GM21515 (cell line): ENCODE measurements at regions not wholly inside any gene's neighbourhood (a gene's known extent, or its start where the extent isn't known, plus 50 kb on each side); places are given as distances from the start of the nearest gene placed in this dataset.

Experiments used
- ATAC-seq: cut with Tn5 transposase; IDR thresholded peaks from one replicate; pipeline ENCODE4 v1.9.1; 2021; ENCODE audit not compliant: unreplicated experiment

DNA sequence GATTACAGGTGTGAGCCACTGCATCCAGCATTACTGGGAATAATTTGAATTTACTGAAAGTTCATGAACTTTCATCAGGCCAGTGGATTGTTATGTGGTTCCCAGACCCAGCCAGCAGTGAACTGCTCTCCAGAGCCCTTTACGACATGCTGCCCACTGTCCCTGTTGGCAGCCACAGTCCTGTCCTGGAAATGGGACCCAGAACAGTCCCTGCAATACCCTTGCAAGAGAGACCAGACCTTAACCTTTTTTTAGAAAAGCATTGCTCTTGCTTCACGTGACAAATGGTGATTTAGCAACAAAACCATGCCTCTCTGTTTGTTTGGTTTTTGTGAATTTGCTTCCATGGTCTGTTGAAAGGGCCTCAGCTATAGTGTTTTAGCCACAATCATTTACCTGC is 367.3 kb upstream of the C2CD4B start:
- ATAC-seq = no peak

DNA sequence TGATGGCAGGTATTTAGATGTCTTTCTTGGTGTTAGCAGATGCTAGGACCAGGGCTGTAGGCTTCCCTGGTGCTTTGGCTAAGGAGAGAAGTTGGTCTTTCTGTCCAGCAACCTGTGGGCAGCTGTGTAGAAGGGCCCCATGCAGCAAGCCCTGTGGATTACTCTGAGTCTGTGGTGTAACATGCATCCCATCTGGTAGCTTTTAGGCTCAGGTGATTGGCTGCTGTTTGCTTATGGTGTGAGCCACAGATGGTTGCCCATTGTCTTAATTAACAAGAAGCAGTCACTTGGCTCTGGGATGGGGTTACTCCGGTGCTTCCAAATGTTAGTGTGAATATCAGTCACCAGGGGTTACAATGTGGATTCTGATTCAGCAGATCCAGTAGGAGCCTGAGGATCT is 368.6 kb upstream of the C2CD4B start:
- no peak for ATAC-seq

DNA sequence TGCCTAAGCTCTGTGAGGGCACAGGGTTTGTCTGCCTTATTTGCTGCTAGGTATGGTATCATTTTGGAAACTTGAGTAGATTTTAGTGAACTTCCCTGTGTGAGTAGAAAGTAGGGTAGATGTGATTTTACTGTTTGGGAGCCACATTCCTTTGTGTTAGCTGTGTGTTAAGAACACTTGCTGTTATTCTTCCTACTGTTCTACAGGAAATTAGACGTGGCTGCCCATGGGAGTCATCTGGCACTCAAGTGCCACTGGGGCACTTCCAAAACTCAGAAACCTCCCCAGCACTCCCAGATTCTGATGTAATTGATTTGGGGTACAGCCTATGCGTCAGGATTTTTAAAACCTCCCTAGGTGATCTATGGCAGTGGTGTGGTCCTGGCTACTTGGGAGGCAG is 369.9 kb upstream of the C2CD4B start:
- no peak for ATAC-seq

DNA sequence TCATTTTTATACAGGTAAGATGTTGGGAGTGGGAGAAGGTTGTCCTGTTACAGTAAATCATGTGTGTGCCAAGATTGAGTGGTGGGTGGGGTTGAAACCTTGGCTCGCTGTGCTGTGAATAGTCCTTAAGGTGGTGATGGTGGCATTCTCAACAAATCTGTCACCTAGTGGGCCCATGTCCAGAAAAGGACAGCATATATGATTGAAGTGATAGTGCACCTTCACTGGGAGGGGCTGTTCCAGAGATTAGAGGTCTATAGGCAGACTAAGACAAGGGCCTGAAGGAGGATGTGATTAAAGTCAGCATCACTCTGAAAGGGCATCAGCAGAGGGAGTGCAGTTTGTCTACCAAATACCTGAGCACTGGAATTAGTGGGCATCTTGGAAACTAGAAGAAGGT is 374.2 kb upstream of the C2CD4B start:
- ATAC-seq = no peak

DNA sequence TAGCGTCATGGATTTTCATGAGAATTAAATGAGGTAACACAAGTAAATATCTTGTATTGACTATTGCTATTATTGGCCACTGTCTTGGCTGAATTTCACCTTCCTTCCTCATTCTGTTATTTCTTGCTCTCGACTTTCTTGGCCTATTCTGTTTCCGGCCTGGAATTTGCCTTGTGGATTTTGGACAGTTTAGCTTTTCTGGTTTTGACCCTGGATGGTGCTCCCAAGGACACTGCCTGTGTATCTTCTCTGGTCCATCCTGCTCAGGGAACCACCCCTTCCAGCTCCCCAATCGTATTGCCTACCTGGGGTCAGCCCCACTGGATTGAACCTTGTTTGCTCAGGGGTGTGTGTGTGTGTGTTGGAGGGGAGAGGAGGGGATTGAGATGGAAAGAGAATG is 376.2 kb upstream of the C2CD4B start:
- no peak for ATAC-seq

DNA sequence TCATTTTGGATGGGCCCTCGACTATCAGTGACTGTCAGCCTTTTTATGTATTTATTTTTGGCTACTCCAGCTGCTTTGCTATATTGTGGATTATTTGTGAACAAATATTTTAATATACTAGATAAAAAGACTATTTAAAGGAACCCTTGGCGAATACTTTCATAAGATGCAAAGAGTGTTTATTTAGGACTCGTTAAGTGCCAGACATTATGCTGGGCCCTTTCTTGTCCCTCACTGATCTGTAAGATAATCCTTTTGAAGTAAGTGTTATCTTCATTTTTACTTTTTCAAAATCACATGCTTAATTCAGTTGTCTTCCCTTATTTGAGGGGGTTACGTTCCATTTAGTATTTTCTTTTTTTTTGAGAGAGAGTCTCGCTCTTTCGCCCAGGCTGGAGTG is 376.8 kb upstream of the C2CD4B start:
- ATAC-seq = no peak

DNA sequence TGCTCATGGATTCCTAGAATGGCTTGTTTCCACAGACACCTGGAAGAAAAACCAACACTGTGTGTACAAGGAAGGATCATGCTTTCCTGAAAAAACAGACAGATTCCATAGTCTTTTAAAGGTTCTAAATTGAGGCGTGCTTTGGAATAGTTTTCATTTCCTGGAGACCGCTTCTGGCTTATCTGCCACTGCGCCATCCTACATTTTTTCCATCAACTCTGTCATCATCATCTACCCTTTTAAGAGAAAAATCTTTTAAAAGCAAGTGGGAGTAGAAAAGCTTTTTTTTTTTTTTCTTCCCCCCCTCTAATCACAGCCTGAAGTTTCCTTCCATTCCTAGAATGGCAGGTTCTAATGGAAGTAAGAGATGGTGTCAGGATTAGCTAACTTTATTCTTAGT is 379.4 kb upstream of the C2CD4B start:
- ATAC-seq = no peak

DNA sequence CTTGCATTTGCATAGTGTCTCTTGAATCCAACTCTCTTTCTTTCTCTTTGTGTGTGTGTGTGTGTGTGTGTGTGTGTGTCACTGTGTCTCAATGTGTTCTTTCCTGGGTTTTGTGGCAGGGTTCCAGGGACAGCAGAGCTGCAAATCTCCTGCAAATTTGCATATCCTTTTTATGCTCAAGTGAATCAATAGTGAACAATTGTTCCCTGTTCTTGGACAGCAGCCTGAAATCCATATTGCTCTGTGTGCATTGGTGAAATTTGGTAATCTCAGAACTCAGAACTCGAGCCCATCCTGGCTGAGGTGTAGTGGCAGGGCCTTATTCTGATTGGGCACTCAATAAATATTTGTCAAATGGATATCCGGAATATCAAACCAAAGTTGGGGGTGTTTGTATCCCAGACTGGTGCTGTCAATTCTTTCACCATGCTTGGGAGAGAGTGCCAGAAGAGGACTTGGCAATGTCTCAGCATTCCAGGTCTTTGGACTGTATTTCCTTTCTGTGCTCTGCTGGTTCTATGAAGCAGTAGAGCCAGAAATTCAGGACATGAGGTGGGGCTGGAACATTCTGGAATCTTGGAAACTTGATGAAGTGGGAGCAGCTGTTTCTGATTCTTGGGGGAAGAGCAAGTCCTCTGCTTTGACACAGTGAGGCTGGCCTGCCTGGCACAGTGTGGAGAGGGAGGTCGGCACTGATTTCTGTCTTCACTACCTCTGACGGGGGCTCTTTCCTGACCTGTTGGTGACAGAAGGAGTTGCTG is 380.6 kb upstream of the C2CD4B start:
- no peak for ATAC-seq

DNA sequence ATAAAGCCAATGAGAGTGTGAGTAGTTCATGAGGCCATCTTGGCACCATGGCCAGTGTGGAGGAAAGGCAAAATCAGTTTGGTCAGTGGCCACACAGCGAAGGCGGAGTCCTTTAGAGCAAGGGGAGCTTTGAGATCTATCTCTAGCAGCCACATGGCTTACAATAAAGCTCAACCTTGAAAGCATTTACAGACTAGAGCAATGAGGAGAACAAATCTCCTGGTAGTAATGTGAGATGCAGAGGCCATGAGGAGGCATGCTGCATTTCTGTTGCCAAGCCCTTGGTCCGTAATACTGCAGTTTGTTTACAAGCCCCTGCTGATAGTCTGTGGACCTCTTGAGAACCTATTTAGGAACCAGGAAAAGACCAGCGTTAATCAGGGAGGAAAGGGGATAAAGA is 381.5 kb upstream of the C2CD4B start:
- ATAC-seq = no peak

DNA sequence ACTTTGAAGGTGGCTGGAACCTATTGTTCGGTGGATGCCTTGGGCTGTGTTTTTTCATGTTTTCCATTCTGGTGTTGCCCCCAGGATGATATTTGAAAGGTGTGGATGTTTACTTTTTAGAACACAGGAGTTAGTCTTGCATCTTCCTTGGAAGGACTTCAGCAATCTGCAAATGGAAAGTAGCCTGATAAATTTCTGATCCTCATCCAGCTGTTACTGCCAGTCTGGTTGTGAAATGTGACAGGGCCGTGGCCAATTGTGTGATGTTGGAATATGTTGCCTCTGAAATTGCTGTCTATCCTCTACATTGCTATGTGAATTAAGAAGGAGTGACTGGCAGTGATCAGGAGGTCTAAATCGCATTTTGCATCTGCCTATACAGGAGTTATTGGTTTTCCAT is 382.5 kb upstream of the C2CD4B start:
- no peak for ATAC-seq

DNA sequence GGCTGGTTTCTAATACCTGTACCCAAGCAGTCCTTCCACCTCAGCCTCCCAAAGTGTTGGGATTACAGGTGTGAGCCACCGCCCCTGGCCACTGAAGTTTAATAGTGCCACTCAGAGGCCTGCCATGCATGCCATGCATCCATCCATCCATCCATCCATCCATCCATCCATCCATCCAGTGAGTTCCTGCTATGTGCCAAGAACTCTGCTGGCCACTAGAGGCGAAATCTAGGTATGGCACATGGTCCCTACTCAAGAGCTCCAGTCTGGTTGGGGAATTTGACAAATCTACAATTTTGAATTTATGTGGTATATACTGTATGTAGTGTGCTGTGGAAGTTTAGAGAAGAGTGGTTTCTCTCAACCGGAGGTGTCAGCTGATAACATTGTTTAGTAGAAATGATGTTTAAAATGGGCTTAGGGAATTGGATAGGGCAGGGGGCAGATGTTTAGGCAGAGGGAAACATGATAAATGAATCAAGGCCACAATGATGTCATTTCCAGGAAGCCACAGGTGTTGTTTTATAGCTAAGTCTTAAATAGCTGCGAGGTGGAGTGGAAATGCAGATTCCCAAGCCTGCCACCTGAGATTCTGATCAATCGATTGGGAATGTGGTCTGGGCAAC is 384.4 kb upstream of the C2CD4B start:
- no peak for ATAC-seq

DNA sequence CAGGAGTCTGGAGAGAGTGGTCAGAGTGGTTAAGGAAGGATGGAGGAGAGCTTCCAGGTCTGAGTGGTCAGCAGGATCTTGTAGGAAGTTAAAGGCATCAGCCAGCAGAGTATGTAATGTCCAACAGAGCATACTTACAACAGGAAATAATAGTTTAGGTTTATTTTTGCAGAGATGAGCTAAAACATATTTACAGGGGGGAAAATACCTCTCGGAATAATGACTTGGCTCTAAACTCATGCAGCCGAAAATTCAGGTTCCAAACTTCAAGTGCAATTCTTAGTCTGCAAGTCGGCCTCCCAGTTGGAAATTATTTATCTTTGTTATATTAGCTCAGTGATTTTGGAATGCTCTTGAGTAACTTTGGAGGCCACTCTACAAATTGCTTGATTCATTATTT is 385.0 kb upstream of the C2CD4B start:
- ATAC-seq = no peak

DNA sequence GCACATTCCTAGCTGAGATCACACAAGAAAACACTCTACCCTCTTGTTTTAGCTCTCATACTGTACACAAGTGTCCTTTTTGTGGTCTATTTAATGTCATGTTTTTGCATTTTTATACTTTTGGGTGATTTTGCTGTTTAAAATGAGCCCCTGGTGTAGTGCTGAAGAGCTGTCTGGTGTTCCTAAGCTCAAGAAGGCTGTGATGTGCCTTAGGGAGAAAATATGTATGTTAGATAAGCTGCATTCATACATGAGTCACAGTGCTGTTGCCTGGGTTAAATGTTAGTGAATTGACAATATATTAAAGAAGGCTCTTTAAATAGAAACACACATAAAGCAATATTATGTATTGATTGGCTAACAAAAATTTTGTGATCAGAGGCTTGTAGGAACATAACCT is 387.4 kb upstream of the C2CD4B start:
- no peak for ATAC-seq

DNA sequence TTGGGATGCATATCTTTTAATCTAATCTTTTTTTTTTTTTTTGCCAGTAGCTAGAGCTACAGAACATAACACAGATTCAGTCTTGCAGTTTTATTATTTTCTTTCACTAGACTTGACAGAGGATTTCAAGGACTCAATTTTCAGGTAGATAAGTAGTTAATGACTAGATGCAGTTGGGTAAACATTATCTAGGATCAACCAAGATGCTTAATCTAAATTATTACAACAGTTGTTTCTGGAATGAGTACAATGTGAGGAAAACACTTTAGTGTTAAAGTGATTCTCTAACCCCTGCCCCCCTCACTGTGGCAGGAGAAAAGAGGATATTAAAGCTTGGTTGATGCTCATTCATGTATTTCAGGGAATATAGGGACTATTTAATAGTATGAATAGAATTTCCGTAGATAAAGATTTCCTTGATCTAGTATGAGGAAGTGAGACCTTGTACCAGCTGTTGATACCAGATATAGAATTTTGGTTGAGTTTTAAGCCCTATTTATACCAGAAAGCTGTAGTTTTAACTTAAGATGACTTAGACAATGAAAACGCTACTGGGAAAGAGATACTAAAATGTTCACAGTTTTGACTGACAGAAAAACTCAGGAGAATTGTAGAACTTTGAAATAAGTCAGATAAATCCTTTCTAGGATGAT is 389.0 kb upstream of the C2CD4B start:
- no peak for ATAC-seq

DNA sequence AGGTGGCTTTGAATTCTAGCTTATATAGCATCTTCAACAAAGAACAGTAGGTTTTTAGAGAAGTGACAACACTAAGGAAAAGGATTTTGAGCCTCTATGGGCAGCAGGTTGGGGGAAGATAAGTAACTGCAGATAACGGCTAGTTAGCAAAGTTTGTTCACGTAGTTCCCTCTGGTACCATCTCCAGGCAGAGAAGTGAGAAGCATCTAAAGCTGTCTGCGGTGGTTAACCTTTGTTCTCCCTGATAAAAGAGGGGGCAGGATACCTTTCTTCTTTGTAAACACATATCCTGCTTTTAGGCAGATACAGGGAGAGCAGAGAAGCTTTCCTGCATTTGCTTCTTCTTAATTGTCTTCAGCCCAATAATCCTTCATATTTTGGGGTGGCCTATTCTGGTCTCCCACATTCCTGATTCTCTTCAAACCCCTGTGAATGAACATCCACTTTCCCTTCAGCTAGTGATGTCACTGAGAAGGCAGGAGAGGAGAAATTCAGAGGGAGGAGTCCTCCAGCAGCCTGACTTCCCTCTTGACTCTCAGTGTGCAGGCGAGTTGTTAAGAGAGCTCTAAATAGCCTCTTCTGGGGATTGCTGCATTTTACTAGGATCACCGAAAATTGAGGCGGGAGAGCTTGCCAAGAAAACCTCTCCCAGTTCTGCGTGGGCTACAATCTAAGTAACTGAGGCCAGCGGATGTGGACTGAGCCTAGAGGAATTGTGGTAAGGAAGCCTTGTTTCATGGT is 393.7 kb upstream of the C2CD4B start:
- ATAC-seq = no peak

DNA sequence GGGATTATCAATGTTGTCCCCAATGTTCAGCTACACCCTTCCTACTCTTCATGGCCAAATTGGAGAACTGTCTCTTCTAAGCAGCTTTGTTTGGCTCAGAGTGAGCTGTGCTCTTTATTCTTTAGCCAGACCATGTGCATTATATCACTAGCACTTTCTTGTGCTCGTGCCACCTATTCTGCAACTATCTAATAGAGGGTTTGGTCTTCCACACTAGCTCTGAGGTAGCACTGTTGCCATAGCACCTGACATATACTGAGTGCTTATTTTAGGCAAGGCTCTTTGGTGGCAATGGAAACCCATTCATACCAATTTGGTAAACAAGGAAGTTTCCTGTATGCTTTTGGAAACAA is 394.3 kb upstream of the C2CD4B start:
- ATAC-seq = no peak

DNA sequence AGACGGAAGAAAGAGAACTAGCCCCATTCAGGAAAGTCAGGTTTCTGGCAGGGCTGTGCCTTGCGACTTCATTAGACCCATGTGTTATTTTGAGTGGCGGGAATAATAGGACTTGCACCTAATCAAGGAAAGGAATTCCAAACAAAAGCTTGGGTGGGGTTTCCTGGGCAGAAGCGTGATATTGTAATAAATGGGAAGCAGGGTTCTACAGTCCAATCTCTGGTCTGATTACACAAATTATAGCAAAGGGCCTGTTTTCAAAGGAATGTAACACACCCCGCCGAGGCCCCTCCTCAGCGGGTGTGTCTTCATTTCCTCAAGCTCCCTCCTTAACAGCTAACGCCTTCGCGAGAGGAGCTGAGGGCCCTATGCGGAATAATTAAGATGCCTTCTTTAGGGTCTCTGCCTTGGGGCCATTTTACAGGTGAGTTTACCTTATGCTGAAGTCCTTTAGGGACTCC is 396.0 kb upstream of the C2CD4B start:
- no peak for ATAC-seq

DNA sequence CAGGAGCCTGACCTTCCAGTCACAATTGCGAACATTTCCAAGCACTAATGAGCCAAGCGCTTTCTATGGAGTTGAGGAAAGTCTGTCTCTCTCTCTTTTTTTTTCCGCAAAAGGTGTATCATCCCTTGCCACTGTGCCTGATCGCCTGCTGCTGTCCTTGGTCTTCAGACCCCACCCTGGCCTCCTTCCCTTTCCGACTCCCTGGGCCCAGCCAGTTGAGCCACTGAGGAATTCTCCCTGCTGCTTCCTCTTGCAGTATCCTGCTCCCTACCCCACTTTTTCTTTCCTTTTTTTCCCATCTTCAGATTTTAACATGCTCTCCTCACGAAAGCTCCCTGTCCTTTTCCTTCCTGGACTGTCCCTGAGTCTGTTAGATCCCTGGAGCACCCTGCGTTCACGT is 396.5 kb upstream of the C2CD4B start:
- no peak for ATAC-seq

DNA sequence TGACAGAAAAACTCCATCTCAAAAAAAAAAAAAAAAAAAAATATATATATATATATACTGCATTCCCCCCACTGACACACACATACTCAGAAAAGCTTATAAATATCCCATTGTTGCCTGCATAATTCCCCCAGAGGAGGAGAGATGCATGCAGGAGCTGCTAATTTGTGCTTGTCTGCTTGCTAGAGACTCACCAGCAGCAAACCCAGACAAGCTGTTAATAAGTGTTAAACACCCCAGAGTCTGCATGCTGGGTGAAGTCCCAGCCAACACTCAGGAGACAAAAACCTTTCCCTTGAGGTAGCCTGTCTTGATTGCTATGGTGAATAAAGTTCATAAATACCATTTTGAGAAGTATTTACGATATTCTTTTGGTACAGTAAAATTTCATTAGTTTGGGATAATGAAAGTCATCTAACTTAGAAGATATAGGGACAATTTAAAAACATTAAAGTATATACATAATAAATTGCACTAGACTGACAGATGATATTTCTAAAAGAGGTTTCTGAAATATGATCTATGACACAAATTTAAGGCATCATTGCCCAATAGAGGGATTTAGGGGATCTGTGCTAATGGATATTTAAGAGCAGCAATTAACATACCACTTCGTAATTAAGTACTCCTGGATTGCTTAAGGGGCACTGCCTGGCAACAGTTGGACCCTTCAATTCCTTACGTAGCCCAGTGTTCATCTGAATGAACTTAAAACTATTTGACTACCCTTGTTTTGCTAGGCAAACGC is 400.0 kb upstream of the C2CD4B start:
- ATAC-seq = no peak

DNA sequence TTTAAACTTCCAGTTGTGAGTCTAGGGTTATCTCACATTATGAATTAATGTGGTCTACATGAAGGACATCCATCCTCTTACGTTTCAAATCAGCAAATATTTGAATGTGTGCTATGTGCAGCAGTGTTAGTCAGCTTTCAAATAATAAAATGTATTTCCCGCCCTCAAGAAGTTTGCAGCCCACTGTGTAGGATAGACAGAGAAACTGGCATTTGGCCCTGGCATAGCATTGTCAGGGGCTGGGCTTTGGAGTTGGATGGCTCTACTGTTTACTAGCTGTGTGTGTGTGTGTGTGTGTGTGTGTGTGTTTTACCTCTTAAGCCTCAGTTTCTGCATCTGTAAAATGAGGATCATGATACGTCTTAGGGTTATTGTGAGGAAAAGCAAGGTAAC is 400.5 kb upstream of the C2CD4B start:
- ATAC-seq = no peak

DNA sequence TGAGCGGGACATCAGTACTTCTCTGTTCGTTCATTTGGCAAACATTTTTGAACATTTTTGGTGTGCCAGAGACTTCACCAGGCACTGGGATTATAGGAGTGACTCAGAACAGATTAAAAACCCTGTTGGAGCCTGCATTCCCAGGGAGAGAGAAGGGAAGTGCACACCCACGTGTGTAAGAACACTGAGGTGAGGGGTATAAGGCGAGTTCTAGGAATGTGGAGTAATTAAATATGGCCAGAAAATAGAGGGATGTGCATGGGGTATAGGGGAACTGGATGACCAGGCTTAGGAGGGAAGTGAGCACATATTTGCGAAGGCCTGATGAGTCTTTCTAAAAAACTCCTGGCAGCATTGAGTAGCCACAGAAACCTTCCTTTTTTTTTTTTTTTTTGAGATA is 401.2 kb upstream of the C2CD4B start:
- no peak for ATAC-seq
